HG03571 (cell line): ENCODE measurements at regions not wholly inside any gene's neighbourhood (a gene's known extent, or its start where the extent isn't known, plus 50 kb on each side); places are given as distances from the start of the nearest gene placed in this dataset.
"Not testable (repeated sequence)": the region's sequence is repeated elsewhere in the genome, so short reads cannot be mapped to it uniquely, and the experiment has no call there.

Source experiments
- ATAC-seq: cut with Tn5 transposase; IDR thresholded peaks from one replicate; pipeline ENCODE4 v1.9.1; 2021; ENCODE audit not compliant: unreplicated experiment

DNA sequence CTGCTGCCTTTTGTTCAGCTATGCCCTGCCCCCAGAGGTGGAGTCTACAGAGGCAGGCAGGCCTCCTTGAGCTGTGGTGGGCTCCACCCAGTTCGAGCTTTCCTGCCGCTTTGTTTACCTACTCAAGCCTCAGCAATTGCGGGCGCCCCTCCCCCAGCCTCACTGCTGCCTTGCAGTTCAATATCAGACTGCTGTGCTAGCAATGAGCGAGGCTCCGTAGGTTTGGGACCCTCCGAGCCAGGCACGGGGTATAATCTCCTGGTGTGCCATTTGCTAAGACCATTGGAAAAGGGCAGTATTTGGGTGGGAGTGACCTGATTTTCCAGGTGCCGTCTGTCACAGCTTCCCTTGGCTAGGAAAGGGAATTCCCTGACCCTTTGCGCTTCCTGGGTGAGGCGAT is 51.9 kb downstream of the DIPK2A start:
- not testable (repeated sequence) for ATAC-seq

DNA sequence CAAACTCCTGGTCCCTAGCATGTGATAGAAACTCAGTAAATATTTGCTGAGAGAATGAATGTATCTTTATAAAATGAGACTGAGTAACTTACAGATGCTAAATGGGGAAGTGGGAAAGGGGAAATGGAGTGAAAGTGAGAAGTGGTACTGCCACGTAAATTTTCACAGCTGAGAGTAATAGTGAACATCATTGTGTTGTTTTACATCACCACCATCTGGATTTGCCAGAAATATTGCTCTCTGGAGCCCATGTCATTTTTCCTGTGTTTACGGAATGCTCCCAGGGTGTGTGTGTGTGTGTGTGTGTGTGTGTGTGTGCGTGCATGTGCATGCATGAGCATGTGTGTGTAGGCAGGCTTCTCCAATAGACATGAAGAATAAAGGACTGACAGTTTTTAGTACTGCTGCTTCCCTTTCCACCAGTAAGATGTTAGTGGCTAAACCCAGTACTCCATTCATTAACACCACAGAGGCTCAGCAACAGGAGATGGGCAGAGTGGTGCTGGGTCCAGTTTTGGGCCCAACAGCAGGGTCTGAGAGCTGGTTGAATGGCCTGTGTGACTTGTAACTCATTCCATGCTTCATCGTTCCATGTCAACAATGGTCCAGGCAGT is 57.3 kb downstream of the DIPK2A start:
- ATAC-seq: peak; percentile 96

DNA sequence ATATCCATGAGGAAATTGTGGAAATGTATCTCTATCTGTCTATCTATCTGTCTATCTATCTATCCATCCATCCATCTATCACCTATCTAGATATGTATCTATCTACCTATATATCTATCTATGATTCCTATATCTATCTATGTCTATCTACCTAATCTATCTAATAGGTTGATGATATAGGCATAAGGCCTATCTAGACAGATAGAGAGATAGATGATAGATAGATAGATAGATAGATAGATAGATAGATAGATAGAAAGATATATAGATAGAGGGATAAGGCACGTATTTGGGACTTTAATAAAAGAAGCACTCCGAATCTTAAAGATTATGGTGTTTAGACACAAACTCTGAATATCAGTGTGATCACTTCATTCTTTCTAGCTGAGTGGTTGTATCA is 58.1 kb downstream of the DIPK2A start:
- ATAC-seq: no peak

DNA sequence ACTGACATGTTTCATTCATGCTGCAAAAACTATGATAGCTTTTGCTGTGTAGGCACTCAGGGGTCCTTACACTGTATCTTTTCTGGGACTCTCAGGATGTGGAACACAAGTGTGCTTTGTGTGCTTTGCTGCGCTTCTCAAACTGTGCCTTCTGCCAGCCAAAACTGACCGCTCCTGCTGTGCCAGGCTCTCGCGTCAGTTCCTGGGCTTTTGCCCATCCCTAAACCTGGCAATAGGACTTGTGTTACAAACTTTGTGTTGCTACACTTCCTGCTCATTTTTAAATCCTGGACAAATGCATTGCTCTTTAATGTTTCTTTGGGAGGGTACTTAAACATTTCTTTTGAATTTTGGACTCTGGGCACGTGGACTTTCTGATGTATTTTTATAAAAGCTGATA is 60.3 kb downstream of the DIPK2A start:
- ATAC-seq: no peak

DNA sequence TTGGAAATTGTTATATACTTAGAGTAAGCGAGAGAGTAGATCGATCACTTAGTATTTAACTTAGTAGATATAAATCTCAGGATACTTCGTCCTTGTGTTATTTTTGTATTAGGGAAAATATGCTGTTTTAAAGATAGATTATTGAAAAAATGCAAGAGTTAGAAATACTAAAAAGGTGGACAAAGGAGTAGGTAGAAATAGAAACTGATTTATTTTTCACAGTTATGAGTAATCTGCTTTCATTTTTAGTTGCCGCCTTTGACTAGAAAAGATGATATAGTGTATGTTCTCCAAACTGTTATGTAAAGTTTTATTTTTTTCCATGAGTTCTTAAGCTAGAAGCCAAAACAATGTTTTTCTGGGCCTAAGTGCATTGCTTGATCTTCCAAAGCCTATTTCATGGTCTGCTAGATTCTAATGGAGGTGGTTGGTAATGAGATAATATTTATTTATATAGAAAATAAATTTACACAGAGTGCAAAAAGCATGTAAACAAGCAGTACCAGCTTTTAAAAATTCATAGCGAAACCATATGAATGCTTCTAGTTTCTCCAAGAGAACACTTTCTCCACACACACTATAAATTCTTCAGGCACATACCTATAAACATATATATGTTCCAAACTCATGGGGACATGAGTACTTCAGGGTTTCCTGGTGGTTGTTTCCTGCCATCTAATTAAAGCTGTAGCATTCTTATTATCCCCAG is 61.1 kb downstream of the DIPK2A start:
- peak; percentile 66 for ATAC-seq

DNA sequence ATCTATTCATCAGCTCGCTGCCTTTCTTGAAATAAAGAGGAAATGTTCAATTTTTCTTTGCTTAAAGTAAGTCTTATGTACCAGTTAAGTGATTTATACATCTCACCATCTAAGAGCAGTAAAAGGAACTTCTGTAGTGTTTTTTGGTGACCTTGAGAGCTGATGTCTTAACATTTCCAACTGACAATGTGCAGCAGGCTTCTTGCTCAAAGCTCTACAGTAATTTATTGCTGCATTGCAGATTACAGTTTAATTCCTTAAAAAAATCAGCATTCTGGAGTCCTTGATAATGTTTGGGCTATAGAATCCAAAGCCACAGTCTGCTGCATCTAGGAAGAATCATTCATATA is 61.6 kb downstream of the DIPK2A start:
- no peak for ATAC-seq

DNA sequence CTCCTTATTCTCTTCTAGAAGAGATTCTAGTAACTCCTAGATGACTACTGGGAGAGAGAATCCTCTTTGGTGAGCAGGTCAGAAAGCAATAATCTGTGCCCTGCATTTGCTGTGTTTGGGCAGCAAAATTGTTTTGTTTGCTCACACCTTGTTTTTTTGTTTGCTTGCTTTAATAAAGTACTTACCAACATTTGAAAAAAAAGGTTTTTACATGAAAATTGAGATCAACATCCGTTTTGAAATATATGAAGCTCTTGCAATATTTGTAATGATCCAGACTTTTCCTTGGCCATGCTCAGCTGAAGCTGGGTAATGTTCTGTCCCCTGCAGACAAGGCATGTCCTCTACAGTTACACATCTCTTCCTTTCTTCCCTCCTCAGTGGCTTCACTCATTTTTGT is 62.2 kb downstream of the DIPK2A start:
- ATAC-seq: no peak

DNA sequence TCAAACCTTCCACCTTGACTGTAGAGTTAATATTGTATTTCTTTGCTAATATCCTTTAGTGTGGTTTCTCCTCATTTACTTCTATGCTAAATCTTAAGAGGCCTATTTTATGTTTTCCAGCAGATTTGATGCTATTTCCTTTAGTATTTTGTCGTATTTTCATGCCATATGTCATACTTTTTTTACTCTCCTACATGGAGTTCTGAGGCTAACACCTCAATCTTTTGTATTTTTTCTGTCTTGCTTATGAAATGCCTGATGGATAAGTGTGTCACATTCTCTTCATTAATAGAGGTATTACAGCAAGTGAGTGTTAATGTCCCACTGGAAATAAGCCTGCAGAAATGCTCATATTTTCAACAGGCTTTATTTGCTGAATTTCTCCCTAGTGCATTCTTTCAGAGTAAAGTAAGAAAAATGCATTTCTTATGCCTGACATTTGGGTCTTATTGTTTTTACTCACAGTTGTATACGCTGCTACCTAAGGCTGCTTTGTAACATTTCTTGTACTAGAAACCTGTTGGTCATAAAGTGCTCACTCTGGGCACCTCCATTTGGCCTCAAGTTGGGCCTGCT is 63.2 kb downstream of the DIPK2A start:
- no peak for ATAC-seq

DNA sequence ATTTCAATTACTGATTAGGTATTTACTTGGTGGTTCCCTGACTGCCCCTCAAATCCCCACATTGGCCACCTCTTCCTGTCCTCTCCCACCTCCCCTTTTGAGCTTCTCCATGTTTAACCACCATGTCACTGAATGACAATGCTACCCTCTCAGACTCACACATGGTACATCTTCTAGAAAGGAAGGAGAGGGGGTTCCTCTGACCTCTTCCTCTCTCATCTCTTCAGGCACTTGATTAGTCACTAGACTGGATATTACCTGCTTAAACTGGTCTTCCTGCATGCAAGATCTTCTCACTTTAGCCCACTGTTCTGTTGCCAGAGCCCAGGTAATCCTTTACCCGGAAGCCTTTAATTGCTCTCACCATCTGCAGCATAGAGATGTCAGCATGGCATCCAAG is 64.9 kb downstream of the DIPK2A start:
- ATAC-seq: no peak

DNA sequence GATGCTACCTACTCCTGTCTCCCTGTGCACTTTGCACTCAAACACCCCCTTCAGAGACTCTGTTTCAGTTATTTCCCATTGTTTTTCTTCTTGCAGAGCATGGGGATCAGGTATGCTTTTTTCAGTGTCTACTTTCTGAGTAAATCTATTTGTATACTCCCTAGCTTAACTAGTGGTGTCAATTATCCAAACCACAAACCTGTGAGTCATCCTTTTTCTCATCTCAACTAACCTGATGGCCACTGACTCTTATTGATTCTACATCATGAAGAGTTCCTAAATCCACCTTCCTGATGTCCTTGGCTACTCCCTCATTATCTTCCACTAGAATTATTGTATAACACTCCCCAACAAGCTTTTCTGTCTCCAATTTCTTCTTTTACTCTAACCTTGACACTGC is 68.0 kb downstream of the DIPK2A start:
- ATAC-seq: no peak

DNA sequence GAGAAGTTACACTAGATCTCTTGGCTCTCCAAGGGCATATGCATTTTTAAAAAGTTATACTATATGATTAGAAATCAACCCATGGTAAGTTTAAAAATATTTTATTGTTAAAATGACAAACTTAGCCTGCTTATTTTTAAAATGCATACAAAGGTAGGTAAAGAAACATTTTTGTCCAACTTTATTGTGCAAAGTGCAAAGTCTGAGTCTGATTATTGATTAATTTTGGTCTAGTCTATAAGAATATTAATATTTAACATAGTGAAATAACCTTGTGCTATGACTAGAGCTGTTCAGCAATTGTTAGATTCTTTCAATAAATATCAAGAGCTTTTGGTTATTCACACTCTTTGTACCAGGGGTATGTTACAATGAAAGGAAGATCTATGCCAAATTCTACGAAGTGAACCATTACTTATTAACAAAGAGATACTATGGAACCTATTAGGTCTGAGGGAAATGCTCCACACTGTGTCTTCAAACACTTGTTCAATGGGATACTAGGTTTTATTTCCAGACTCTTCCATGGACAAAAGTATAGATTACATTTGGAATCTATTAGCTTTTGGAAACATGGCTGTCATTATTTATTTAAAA is 70.4 kb downstream of the DIPK2A start:
- no peak for ATAC-seq

DNA sequence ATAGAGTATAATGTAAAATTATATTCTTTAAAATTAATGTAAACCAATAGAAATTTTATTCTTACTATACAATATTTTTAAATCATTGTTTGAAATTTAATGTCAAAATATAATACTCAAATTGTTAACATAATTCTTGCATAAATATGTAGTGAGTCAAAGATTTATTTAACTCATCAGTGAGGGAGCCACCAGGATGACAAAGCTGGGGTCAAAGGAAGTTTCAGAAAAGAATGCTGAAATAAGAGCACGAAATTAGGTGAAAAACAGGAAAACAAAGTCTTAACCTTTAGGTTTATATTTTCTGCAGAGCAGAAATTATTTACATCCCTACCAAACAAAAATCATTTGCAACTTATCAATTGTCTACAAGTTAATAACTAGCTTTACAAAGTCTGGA is 74.1 kb downstream of the DIPK2A start:
- no peak for ATAC-seq

DNA sequence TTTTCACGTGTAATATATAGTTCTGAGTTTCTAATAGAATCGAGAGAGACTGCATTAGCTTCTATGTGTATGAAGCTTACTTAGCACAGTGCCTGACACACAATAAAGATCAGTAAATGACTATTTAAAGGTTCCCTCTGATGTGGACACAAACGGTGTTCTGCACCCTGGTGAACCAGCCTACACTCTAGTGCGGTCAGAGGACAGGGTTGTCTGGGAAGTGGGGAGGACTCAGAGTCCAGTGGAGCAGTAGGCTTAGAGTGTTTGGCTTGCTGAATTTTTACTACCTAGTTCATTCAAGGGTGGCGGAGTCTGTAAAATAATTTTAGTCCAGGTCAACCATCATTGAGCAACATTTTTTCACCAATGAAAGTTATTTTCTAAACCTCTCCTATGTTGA is 77.8 kb downstream of the DIPK2A start:
- no peak for ATAC-seq

DNA sequence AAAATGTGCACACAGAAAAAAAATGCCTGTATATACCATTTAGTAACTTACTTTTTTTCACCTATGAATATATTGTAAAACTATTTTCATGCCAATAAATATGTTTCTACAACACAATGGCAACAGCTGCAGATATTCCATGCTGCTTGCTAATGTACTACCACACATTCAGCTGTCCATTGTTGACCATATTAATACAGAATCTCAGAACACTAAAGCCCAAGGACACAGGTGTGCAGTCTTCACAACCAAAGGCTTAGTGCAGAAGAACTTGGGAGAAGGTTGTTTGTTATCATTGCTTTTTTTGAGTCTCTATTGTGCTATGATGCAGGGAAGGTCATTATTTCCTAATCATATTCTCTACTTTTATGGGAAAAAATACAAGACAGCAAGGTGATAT is 79.6 kb downstream of the DIPK2A start:
- no peak for ATAC-seq

DNA sequence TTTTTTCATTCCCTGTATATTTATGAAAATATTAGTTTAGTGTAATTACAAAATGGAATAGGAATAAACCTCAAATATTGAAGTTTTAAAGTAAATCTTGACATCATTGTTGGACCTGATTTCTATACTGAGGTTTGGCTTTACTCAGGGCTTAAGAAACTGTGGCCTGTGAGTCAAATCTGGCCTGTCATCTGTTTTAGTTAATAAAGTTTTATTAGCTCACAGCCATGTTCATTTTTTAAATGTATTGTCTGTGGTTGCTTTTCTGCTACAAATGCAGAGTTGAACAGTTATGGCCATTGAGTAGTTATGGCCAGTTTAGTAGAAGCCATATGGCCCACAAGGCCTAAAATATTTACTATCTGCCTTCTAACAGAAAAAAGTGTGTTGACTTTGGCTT is 80.7 kb downstream of the DIPK2A start:
- ATAC-seq: no peak

DNA sequence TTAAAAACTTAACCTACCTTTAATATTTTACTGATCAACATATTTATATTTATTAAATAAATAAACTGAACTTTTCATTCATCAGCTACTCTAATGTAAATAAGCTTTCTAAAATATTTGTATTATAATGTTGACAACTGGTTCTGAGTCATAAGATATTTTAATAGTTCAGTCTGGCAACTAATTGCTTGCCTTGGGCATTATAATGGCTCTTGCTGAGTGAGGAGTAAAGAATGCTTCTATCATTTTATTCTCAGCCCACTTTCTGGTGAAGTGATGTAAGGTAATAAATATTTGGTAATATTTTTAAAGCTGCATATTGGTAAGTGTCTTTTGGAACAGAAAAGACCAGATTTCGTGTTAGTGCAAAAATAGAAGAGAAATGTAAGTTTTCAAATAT is 81.5 kb downstream of the DIPK2A start:
- ATAC-seq: no peak

DNA sequence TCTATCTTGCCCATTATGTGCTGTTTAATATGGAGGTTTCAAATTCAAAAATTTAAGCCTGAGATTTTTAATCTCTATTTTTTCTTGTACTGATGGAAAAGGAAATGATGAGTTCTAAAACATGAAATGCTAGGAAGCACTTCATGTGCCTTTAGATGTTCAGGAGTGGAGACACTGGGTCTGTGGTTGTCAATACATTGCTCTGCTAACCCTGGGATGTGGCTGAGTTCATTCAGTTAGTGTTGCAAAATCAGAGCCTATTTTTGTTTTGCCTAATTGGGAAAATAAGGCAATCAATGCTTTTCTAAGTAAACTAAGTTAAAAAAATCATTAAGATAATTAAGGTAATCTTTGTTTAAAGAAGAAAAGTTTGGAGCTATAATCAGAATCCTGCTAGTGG is 83.1 kb downstream of the DIPK2A start:
- ATAC-seq: no peak

DNA sequence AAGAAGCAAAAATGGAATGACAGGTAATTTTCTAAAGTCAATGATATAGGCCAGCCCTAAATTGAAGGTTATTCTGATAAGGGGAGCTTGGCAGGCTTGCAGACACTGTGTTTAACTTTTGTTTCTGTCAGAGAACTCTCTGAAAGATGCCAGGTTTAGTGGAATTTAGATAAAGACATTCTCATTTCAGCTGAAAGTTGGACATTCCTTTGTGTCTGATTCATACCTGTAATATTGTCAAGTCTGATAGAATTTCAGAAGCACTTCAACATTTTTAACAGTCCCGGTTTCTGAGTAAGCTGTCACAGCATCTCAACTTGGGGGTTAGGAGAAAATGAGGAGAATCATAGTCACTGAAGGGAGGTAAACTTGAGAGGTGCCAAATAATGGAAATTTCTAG is 84.0 kb downstream of the DIPK2A start:
- ATAC-seq: no peak

DNA sequence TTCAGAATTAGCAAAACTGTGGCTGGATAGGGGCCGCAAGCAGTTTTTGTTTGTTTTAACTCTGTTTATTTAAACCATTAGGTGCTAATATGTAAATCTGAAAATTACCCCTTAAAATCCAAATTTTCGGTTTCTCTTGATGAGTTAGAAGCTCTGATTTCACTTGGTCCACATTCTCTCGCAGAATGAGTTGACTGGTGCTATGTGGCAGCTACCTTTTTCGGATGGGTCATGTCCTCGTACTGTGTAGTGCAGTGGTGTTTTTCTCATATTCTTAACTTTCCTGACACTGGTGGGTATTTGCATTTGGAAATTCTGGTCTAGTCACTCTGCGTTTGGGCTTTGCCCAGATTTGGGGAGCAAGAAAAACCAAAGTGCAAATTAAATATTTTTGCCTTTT is 87.1 kb downstream of the DIPK2A start:
- ATAC-seq: no peak

DNA sequence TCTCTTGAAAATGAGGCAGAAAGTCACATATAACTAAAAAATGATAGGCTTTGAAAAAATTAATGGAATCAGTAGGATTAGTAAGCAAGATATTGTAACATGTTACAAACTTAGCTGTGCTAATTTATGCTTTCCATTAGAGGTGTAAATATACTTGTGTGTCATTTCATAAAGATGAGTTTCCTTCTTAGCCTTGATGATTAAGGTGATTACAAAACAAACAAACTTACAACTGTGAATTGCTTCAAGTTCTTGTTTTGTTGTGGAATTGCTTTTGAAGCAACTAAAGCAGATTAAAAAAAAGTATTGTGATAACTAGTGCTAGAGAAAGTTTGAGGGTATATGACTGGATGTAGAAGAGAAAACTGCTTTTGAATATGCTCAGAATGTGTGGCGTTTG is 87.9 kb downstream of the DIPK2A start:
- no peak for ATAC-seq

DNA sequence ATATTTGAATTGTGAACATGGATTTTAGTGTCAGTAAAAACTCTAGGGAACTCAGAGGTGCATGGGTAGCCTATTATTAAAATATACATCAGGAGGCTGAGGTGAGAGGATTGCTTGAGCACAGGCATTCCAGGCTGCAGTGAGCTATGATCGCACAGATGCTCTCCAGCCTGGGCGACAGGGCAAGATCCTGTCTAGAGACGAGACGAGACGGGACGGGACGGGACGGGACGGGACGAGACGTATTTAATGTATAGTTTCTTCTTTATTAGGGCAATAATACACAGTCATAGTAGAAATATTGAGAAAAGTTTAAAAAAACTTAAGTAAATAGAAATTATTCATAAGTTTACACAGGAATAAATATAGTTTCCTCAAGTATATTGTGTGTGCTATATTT is 89.3 kb downstream of the DIPK2A start:
- no peak for ATAC-seq

DNA sequence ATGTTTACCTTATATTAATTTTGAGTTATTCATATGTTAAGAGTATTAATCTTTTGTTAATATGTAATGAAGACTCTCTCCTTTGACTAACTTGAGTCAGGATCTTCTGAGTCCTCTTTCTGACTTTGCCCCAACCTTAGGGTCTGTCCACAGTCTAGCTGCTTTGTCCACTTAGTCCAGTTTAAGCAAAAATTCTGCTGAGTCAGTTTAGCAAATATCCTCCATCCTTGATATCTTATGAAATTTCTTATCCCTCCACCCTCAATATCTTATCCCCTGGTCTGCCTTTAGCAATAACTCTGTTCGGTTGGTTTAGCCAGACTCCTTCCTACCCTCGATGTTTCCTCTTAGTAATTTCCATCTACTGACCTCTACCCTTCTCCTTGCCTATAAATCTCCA is 91.7 kb downstream of the DIPK2A start:
- ATAC-seq: no peak
